ENCODE measurements at regions not wholly inside any gene's neighbourhood (a gene's known extent, or its start where the extent isn't known, plus 50 kb on each side); places are given as distances from the start of the nearest gene placed in this dataset.

DNA sequence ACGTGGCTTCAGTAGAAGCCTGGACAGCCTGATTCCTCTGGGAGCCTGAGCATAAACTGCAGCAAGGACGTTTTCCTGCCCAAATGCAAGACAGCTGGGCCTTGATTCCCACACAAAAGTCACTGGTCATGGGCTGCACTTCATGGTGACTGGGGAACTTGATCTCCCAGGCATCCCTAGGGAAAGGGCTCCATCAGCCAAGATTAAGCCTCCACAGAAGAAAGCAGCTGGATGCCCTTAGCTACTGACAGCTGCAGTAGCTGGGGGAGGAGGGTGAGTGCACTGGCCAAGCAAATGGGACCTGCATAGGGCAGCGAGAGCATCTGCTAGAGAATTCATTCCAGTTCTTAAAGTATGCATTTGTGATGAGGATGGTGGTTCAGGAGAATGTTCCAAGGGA, 267.4 kb upstream of the ISX start:
- TF ChIP-seq, protein P1, sequence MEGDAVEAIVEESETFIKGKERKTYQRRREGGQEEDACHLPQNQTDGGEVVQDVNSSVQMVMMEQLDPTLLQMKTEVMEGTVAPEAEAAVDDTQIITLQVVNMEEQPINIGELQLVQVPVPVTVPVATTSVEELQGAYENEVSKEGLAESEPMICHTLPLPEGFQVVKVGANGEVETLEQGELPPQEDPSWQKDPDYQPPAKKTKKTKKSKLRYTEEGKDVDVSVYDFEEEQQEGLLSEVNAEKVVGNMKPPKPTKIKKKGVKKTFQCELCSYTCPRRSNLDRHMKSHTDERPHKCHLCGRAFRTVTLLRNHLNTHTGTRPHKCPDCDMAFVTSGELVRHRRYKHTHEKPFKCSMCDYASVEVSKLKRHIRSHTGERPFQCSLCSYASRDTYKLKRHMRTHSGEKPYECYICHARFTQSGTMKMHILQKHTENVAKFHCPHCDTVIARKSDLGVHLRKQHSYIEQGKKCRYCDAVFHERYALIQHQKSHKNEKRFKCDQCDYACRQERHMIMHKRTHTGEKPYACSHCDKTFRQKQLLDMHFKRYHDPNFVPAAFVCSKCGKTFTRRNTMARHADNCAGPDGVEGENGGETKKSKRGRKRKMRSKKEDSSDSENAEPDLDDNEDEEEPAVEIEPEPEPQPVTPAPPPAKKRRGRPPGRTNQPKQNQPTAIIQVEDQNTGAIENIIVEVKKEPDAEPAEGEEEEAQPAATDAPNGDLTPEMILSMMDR (optimal IDR thresholded peaks at IDR 0.05 in 1 of 3, IDR thresholded peaks at IDR 0.05 in 1 of 3, conservative IDR thresholded peaks at IDR 0.05 in 1 of 3; ENCODE audit: extremely low read depth in 1 of 3, insufficient read depth in 2 of 3, low read length in 3 of 3): no peak
- no peak for TF ChIP-seq EZH2 (IDR thresholded peaks at IDR 0.05; ENCODE audit: low read length)

Measured in keratinocyte (primary cell).